Esophagus squamous epithelium (tissue), 4 donors: ENCODE measurements at regions not wholly inside any gene's neighbourhood (a gene's known extent, or its start where the extent isn't known, plus 50 kb on each side); places are given as distances from the start of the nearest gene placed in this dataset.

ENCODE experiments used
- POLR2A ChIP-seq, 4 donors: fragments of 450-650 bp; IDR thresholded peaks; one replicate each; pipeline ENCODE4 v1.6.1; 2017; ENCODE audit warnings: antibody characterized with exemption in 4 of 4, mild to moderate bottlenecking in 4 of 4, moderate library complexity in 3 of 4
- TF ChIP-seq, protein P1 (sequence below), 6 experiments: fragments of 450-650 bp in 4 of 6; fragments of 200-600 bp in 2 of 6; sonication (generic) in 2 of 6; IDR thresholded peaks; one replicate each; pipeline ENCODE4 v1.5.1; 2016 to 2019; ENCODE audit warnings: antibody characterized with exemption in 6 of 6, mild to moderate bottlenecking in 4 of 6, moderate library complexity in 4 of 6

GRCh38 chr3:6222069-6222468, 638.8 kb upstream of the GRM7 start:
- no peak for TF ChIP-seq POLR2A (IDR thresholded peaks at IDR 0.05)
- TF ChIP-seq, protein P1, sequence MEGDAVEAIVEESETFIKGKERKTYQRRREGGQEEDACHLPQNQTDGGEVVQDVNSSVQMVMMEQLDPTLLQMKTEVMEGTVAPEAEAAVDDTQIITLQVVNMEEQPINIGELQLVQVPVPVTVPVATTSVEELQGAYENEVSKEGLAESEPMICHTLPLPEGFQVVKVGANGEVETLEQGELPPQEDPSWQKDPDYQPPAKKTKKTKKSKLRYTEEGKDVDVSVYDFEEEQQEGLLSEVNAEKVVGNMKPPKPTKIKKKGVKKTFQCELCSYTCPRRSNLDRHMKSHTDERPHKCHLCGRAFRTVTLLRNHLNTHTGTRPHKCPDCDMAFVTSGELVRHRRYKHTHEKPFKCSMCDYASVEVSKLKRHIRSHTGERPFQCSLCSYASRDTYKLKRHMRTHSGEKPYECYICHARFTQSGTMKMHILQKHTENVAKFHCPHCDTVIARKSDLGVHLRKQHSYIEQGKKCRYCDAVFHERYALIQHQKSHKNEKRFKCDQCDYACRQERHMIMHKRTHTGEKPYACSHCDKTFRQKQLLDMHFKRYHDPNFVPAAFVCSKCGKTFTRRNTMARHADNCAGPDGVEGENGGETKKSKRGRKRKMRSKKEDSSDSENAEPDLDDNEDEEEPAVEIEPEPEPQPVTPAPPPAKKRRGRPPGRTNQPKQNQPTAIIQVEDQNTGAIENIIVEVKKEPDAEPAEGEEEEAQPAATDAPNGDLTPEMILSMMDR (IDR thresholded peaks at IDR 0.05) = no peak
